HG02763 (cell line): ENCODE measurements at regions not wholly inside any gene's neighbourhood (a gene's known extent, or its start where the extent isn't known, plus 50 kb on each side); places are given as distances from the start of the nearest gene placed in this dataset.

Experiments
- ATAC-seq: cut with Tn5 transposase; IDR thresholded peaks from one replicate; pipeline ENCODE4 v1.9.1; 2021; ENCODE audit warnings: mild to moderate bottlenecking, moderate library complexity; ENCODE audit not compliant: unreplicated experiment

DNA sequence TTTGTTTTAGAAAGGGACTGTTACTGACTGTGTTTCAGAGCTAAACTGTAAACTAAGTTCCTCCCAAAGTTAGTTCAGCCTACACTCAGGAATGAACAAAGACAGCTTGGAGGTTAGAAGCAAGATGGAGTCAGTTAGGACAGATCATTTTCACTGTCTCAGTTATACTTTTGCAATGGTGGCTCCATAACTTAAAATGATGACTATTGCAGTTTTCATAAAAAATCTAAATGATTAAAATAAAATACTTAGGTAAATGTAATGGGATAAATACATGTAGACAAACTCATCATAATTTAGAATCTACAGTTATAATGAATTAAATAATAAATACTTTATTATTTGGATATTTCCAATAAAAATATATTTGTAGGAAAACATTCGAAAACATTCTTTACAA lies 590.6 kb downstream of the EPHA7 start:
- no peak for ATAC-seq

DNA sequence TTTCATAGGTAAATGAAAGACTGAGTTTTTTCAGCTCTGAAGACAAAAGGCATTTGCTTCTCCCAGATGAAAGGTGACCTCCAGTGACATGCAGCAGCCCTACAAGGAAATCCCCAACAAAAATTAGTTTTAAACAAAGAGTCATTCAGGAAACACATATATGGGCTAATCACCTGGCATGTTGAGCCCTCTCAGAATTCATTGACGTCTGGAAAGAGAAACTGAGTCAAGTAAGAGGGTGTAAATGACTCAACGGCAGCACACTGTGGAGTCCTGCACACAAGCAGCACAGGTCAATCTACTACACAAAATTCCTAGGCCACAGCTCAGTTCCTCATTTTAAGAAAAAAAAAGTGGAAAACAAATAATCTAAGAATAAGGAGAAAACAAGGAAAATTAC lies 592.3 kb downstream of the EPHA7 start:
- ATAC-seq = no peak

DNA sequence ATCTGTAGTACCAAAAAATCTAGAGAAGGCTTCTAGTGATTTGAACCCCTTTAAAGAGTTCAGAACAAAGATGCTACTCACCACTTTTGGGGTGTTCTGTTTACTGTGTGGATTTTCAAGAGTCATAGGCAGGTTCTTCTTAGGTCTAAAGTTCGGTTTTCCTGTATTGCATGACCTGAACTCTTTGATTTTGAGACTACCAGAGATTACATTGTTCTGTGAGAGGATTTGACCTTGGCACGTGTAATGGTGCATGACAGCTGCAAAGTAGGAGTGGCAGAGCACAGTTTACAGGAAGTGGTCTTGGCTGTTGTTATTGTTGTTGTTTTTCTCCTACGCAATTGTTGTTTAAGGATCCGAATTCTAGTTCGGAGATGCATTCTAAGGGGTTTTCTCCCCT lies 592.7 kb downstream of the EPHA7 start:
- no peak for ATAC-seq

DNA sequence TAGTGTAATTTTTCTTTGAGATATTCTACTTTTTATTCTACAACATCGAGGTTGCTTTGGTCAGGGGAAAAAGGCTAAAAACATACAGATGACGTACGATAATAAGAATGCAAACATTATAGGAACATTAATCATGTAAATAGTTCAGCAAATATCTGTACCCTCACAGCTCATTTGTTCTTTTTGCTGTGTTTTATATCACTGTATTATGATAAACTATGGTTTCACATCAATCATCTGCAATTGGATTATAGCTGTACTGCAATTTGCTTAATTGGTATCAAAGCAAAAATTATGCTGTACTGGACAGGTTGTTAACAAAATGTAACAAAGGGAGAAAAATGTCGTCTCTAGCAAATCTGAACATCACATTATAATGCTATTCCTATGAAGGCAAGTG lies 597.1 kb downstream of the EPHA7 start:
- ATAC-seq = no peak

DNA sequence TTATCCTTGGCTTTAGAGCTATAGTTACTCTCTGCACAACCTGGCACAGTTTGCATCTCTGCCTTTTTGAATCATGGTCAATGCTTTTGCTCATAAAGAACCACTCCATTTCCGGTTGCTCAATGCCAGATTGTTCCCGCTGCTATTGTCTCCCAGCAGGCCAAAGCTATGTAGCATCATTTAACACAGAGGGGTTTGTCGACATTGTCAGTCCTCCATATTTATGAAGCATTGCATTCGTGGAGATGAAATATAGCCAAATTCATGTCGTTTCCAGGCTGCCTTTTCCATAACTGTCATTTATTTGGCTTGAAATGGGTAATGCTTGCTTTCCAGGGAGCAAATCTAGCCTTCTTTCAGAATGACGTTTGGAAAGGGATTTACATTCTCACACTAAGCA lies 598.8 kb downstream of the EPHA7 start:
- no peak for ATAC-seq

DNA sequence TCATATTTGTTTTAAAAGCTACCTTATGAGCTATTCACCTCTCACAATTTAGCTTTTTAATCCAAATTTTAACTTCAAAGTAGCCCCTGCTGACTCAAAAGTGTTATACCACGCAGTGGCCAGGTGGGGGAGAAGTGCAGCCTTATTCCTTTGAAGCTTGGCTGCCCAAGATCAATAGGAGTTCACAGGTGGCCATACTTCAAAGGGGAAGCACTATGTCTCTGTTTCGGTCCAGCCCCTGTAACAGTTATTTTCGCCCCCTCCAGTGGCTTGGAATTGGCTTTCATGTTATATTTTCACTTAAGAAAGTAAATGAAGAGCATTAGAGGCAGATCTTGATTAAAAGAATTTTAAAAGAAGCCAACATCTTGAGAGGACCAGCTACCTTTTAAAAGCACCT lies 608.4 kb downstream of the EPHA7 start:
- peak; percentile 89 for ATAC-seq

DNA sequence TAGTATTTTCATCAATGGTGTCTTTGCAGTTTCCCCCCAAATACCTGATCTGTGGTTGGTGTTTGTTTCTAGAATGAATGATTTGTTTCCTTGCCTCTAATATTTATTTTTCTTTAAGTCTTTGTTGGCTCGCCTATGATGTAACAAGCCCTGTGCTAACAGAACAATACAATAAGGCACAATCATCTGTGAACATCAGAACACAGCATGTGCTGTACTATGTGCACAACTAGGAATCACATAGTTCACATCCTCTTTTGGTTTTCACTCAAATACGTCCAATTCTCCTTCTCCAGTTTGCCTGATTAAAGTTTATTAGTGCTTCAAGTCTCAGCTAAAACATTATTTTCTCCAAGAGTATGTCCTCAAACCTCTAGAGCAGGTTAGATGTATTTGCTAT lies 613.1 kb downstream of the EPHA7 start:
- no peak for ATAC-seq

DNA sequence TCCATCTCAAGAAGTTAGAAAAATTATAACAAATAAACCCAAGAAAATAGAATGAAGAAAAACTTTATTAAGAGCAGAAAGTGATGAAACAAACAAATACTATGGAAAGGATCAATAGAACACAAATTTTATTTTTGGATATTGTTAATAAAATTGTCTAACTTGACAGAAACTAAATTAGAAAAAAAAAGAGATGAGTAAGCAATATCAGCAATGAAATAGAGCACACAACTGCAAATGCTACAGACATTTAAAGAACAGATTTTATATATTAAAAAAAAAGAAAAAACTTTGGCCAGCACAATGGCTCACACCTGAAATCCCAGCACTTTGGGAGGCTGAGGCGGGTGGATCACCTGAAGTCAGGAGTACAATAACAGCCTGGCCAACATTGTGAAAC lies 628.0 kb downstream of the EPHA7 start:
- ATAC-seq = no peak

DNA sequence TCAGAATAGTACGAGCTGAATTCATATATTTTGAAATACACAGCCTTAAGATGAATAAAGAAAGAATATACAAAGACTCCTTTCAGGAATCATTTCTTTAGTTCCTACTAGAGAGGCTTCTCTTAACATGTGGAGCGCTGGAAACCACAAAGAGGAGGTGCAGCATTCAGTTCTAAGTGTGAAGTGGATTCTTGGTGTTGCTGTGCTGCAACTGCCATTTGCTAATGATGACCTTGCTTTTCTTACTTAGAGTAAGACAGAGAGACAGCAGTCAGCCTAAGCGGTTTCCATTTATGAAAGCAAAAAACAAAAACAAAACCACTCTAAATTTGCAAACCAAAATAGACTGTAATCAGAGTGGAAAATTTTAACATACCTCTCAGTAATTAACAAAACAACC lies 629.0 kb downstream of the EPHA7 start:
- ATAC-seq = no peak

DNA sequence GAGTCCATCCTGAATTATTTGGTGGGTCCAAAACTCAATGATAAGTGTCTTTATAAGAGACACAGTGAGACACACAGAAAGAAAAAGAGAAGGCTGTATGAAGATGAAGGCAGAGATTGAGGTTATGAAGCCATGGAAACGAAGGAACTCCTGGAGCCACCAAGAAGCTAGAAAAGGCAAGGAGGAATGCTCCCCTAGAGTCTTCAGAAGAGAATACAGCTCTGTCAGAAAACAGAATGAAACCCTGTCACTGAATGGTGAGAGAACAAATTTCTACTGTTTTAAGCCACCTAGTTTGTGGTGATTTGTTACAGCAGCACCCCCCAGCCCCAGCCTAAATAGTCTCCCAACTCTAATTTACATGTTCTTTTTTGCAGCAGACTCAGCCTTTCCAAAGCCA lies 635.1 kb downstream of the EPHA7 start:
- no peak for ATAC-seq

DNA sequence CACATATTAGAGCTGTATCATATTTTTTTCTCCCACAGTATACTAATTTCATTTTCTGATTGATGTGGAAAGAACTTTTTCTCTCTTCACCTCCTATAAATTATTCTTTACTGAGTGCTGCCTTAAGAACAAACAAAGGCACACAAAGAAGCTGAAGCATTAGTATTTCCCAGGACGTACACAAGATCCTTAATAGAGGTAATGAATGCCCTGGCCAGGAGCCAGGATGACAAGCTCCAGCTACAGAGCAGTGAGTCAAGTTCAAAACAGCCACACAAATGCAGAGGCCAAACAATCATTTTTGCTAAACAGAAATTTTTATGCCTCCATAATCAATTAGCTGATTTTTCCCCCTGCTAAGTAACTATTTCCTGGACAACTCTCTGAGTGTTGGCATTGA lies 639.6 kb downstream of the EPHA7 start:
- ATAC-seq = no peak

DNA sequence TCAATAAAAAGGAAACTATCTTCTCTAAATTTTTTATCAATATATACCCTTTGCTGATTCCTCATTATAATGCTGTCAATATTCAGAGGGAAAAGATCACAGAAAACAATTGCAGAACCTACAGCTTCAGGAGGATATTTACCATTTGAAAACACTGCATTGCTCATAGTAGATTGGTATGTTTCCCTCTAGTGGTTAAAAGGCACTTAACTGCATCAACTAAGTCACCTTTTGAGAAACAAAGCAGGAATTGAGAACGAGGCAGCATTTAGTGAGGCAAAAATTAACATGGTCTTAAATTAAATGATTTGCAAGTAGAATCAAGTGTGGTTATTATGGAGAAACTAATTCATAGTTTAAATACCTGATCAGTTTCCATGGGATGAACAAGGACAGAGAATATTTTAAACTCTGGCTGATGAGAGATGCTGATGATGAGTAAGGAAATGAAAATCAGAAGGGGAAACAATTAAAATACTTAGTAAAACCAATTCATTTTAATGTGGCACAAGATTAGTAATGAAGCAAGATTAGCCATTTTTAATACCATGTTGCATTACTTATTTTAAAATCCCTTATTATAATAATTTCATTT lies 642.1 kb downstream of the EPHA7 start:
- ATAC-seq = no peak

DNA sequence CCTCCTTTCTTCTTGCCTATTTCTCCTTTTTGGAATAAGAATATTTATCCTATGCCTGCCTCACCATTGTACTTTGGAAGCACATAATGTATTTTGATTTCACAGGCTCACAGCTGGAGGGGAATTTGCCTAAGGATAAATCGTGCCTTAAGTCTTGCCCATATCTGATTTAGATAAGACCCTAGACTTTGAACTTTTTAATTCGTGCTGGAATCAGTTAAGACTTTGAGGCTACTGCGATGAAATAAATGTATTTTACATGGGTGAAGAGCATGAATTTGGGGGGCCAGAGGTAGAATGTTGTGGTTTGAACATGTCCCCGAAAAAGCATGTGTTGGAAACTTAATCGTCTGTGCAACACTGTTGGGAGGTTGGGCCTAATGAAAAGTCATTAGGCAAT lies 648.8 kb downstream of the EPHA7 start:
- no peak for ATAC-seq

DNA sequence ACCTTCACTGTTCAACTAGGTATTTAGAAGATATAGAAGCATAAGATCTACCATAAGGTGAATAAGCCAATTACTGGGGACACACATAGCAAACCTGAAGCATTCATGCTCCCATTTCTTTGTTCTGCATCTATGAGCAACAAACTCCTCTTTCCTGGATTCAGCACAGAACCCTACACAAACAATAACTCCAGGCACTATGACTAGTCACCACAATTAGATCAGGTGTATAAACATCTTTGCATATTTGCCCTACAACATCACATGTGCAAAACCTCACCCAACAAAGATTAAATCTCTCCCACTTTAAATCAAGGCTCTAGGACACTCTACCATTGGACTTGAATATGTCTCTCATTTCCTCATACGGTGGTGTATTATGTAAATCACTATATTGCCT lies 652.3 kb downstream of the EPHA7 start:
- ATAC-seq = no peak

DNA sequence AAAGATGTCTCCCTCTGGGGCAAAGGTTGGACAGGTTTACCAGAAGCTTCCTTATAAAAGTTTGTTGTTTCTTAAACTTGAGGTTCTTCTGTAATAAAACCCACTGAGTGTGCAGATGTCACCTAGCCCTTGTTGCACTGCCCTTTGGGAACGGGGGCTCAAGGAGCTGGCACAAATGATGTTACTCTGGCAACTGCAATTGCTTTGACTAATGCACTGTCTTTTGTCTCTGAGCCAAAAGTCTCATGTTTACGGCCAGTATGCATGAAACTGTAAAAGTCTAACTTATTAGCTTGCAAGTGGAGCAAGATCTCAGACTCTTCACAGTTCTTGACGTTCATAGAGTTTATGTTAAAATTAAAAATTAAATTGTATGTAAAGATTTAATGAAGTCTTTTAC lies 655.7 kb downstream of the EPHA7 start:
- ATAC-seq = no peak

DNA sequence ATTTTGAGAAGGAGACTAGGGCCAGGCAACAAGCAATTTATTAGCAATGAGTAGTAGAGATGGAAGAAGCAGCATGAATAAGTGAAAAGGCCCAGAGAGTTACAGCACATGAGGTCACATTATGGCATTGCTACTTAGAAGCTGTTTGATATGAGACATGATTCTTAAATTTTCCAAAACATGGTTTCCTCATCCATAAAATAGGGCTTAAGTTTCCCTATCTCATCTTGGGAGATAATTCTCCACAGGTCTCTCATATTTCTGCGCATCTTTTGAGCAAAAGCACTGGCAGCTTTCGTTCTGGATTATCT lies 656.1 kb downstream of the EPHA7 start:
- ATAC-seq = no peak

DNA sequence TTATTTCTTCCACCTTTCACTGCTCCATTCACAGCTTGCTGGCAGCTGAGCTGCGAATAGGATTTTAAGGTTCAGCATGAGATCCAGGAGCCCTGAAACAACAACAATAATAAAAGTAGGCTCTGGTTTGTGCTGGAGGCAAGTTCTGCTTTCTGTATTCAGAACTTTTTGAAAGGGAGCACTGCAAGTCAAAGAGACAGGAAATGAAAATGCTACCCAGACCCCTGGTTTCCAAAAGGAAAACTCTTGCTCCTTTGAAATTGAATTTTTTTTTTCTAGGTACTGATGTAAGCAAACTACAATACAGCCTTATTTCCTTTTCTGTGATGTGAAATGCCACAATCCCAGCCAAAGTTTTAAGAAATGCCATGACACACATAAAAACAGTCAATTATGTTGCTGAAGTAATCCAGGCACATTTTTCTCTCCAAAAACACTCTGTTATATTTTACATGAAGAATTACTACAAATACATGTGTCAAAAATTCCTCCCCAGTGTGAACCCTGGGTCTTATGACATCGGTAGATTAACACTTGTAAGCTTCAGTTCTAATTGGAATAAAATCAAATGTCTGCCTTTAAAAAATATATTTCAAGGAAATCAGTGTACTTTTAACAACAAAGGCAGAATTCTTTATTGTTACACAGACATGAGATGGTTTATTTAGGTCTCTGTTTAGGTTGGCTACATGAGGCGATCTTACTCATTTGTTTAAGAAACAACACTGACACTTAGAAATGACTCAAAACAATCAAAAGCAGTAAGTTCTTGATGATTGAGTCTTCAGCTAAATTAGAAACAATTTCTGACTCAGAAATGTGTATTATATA lies 656.7 kb downstream of the EPHA7 start:
- ATAC-seq = no peak

DNA sequence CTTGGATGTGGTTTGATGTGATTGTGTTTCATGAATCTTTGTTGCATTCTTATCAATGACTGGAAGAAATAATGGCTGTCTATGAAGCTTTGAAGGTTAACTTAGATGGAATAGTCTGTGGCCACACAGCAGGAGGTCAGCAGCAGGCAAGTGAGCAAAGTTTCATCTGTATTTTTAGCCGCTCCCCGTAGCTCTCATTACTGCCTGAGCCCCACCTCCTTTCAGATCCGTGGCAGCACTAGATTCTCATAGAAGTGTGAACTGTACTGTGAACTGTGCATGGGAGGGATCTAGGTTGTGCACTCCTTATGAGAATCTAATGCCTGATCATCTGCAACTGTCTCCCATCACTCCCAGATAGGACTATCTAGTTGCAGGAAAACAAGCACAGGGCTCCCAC lies 660.2 kb downstream of the EPHA7 start:
- ATAC-seq = no peak

DNA sequence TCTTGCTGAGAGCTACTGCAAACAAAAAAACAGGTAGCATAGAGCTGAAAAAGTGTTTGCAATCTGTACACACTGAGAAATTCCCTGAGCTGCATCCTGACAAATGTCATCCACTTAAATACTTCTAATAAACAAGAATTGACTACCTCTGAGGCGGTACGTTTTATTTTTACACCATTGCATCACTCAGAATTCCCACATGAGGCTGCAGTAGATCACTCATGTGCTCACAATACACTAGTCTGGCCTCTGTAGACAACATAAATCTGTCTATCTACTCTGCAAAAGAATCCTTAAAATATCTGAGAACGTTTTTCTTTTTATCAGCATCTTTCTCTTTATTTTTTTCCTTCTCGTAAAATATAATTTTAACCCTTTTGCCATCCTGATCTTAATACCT lies 661.4 kb downstream of the EPHA7 start:
- ATAC-seq = no peak

DNA sequence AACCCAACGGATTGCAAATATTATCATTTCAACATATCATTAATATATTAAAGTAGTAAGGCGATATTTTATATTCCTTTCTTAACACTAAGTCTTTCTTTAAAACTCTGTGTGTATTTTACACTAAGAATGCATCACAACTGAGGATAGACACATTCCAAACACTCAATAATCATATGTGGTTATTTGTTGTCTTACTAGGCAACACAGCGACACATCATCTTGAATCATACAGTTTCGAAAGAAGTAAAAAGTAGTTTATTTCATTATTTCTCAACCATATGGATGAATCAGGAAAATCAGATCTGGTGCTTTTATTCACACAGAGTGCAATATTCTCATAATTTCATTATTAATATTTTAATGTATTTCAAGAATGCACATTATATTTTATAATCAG lies 662.4 kb downstream of the EPHA7 start:
- no peak for ATAC-seq

DNA sequence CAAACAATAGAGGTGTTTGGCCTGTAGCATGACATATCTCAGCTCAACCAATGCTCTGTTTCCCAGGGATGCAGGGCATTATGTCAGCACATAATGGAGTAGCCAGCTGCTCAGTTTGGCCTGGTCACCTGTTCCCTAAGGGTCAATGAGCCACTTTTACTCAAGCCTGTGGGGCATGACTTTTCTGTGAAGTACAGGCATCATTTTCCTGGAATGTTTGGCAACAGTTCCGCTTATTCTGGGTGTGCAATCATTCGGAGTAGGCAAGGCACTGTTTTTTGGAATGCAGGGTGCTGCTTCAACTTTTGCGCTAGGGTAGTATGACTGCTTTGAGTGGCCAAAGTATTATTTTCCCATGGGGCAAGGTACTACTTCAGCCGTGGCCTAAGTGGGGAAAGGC lies 665.4 kb downstream of the EPHA7 start:
- no peak for ATAC-seq

DNA sequence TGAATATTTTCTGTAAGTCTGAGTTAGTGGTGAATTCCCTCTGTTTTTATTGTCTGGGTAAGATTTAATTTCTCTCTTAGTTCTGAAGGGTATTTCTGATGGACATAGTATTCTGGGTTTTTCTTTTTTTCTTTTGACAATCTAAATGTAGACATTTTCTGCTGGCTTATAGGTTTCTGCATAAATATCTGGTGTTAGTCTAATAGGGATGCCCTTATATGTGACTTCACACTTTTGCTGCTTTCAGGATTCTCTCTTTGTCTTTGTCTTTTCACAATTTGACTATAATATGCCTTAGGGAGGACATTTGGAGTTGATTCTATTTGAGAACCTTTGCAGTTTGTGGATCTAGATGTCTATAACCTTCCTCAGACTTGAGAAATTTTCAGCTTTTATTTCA lies 667.2 kb downstream of the EPHA7 start:
- ATAC-seq = no peak

DNA sequence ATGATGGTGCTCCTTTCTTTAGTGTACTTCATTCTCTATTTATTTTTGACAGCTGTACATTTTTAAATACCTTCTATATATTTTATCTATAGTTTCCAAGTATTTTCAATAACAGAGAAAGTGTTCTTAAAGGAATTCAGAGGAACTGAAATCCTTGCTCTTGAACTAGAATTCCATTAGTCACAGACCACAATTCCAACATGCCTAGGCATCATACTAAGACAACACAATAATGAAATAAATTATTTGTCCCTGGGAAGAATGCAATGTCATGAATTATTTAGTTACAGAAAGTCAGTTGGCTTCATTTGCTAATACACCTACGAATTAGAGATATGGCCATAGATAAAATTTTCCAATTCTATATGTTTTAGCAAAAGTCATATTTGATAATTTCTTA lies 671.2 kb downstream of the EPHA7 start:
- ATAC-seq = no peak
